ENCODE measurements at regions not wholly inside any gene's neighbourhood (a gene's known extent, or its start where the extent isn't known, plus 50 kb on each side); places are given as distances from the start of the nearest gene placed in this dataset.
"Not testable (repeated sequence)": the region's sequence is repeated elsewhere in the genome, so short reads cannot be mapped to it uniquely, and the experiment has no call there.

GRCh38 chr7:136479922-136480321 lies 388.5 kb upstream of the CHRM2 start:
- no peak for TF ChIP-seq CTCF (conservative IDR thresholded peaks at IDR 0.05; ENCODE audit: low read depth, low read length)
- no peak overlapping the region for H3K4me3 ChIP-seq (ENCODE audit: low read length)
- no peak for DNase-seq (ENCODE audit: low read depth)

GRCh38 chr7:136470179-136470578 lies 398.3 kb upstream of the CHRM2 start:
- DNase-seq (ENCODE audit: low read depth) = no peak
- no peak for TF ChIP-seq CTCF (conservative IDR thresholded peaks at IDR 0.05; ENCODE audit: low read depth, low read length)
- H3K4me3 ChIP-seq (ENCODE audit: low read length) = no peak overlapping the region

GRCh38 chr7:136452949-136453348 lies 415.5 kb upstream of the CHRM2 start:
- DNase-seq (ENCODE audit: low read depth) = no peak
- TF ChIP-seq CTCF (conservative IDR thresholded peaks at IDR 0.05; ENCODE audit: low read depth, low read length) = no peak
- H3K4me3 ChIP-seq (ENCODE audit: low read length) = no peak overlapping the region

GRCh38 chr7:136446751-136447150 lies 421.7 kb upstream of the CHRM2 start:
- DNase-seq (ENCODE audit: low read depth) = no peak
- no peak for TF ChIP-seq CTCF (conservative IDR thresholded peaks at IDR 0.05; ENCODE audit: low read depth, low read length)
- no peak overlapping the region for H3K4me3 ChIP-seq (ENCODE audit: low read length)

GRCh38 chr7:136441835-136442234 lies 426.6 kb upstream of the CHRM2 start:
- no peak for TF ChIP-seq CTCF (conservative IDR thresholded peaks at IDR 0.05; ENCODE audit: low read depth, low read length)
- DNase-seq (ENCODE audit: low read depth) = no peak
- no peak overlapping the region for H3K4me3 ChIP-seq (ENCODE audit: low read length)

- not testable (repeated sequence) for H3K4me3 ChIP-seq (ENCODE audit: low read length); DNase-seq (ENCODE audit: low read depth)
Measured at GRCh38 chr7:136431736-136432135, 436.7 kb upstream of the CHRM2 start.

- DNase-seq (ENCODE audit: low read depth) = no peak
- TF ChIP-seq CTCF (conservative IDR thresholded peaks at IDR 0.05; ENCODE audit: low read depth, low read length) = no peak
- no peak overlapping the region for H3K4me3 ChIP-seq (ENCODE audit: low read length)
Measured at GRCh38 chr7:136424058-136424457, 444.4 kb upstream of the CHRM2 start.

GRCh38 chr7:136419740-136420139 lies 442.6 kb upstream of the MTPN start:
- DNase-seq (ENCODE audit: low read depth); H3K4me3 ChIP-seq (ENCODE audit: low read length): not testable (repeated sequence)
